ENCODE measurements at regions not wholly inside any gene's neighbourhood (a gene's known extent, or its start where the extent isn't known, plus 50 kb on each side); places are given as distances from the start of the nearest gene placed in this dataset.

GRCh38 chr4:111115881-111116280 lies 493.0 kb upstream of the PITX2 start:
- intact Hi-C loops (cut with DNase I): no loop called here

GRCh38 chr4:111120191-111120590 lies 497.3 kb upstream of the PITX2 start:
- Histone ChIP-seq H3K27me3 (no peaks in the 10 kb centered on the region), H3K27ac (no peak overlapping the region), H3K36me3 (no peaks in the 10 kb centered on the region), H3K4me1 (no peaks in the 10 kb centered on the region), H3K9me3 (no peaks in the 10 kb centered on the region), H3K4me3 (no peak overlapping the region)
- DNase-seq (no peak), ATAC-seq (no peak)
- intact Hi-C loops (cut with DNase I): no loop called here
- TF ChIP-seq POLR2A (IDR thresholded peaks at IDR 0.05) (no peak), CTCF (IDR thresholded peaks at IDR 0.05) (no peak)

More at GRCh38 chr4:111115881-111116280, 493.0 kb upstream of the PITX2 start:
- Histone ChIP-seq H3K4me3 (no peak overlapping the region), H3K9me3 (no peaks in the 10 kb centered on the region), H3K27me3 (no peaks in the 10 kb centered on the region), H3K27ac (no peak overlapping the region), H3K36me3 (no peaks in the 10 kb centered on the region), H3K4me1 (no peaks in the 10 kb centered on the region)
- ATAC-seq (no peak), DNase-seq (no peak)
- WGBS (ENCODE audit: insufficient coverage, low coverage, low lambda C conversion rate, missing lambda C conversion rate): 65% methylated on average over 4 of the region's 4 CpGs
- TF ChIP-seq CTCF (IDR thresholded peaks at IDR 0.05): no peak
- no peak for TF ChIP-seq POLR2A (IDR thresholded peaks at IDR 0.05)

DNA sequence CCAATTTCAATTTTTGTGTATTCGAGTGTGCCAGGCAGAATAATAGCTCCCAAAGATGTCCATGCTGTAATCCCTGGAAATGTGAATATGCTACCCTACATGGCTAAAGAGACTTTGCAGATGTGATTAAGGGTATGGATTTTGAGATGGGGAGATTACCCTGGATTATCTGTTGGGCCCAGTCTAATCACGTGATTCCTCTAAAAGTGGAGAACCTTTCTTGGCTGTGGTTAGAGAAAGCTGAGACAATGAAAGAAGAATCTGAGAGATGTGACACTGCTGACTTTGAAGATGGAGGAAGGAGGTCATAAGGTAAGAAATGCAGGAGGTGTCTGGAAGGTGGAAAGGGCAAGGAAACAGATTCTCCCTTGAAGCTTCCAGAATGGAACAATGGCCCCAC lies 503.5 kb upstream of the PITX2 start:
- ATAC-seq: no peak
- 48% methylated on average over 2 of the region's 2 CpGs for WGBS (ENCODE audit: insufficient coverage, low coverage, low lambda C conversion rate, missing lambda C conversion rate)
- Histone ChIP-seq H3K27ac (no peak overlapping the region), H3K4me3 (no peak overlapping the region), H3K4me1 (no peaks in the 10 kb centered on the region), H3K9me3 (no peaks in the 10 kb centered on the region), H3K27me3 (no peaks in the 10 kb centered on the region), H3K36me3 (no peaks in the 10 kb centered on the region)
- intact Hi-C loops (cut with DNase I): no loop called here
- no peak for DNase-seq
- TF ChIP-seq CTCF (IDR thresholded peaks at IDR 0.05) (no peak), POLR2A (IDR thresholded peaks at IDR 0.05) (no peak)

GRCh38 chr4:111127841-111128240 lies 505.0 kb upstream of the PITX2 start:
- no peaks in the 10 kb centered on the region for H3K9me3 ChIP-seq
- 61% methylated on average over 5 of the region's 5 CpGs for WGBS (ENCODE audit: insufficient coverage, low coverage, low lambda C conversion rate, missing lambda C conversion rate)
- intact Hi-C loops (cut with DNase I): no loop called here
- no peaks in the 10 kb centered on the region for H3K36me3 ChIP-seq
- no peak overlapping the region for H3K4me3 ChIP-seq
- no peak overlapping the region for H3K27ac ChIP-seq
- DNase-seq: no peak
- H3K27me3 ChIP-seq: no peaks in the 10 kb centered on the region
- H3K4me1 ChIP-seq: no peaks in the 10 kb centered on the region
- TF ChIP-seq POLR2A (IDR thresholded peaks at IDR 0.05) (no peak), CTCF (IDR thresholded peaks at IDR 0.05) (no peak)
- no peak for ATAC-seq

DNA sequence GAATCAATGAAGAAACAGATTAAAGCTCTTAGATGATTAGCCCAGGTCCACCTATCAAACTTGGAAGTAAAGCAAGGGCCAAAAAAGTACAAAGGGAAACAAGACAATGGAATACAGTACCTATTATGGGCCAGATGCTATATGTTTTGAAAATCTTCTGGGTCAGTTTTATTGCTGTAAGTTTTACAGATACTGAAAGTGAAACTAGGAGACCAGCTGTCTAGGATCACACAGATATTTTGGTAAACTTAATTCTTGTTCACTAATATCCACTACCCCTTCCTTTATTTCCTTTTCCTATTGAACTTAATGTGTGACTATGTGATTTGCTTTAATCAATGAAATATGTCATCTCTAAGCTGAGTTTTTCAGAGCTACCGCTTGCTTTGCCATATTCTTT lies 505.4 kb upstream of the PITX2 start:
- no peaks in the 10 kb centered on the region for H3K9me3 ChIP-seq
- no peak overlapping the region for H3K4me3 ChIP-seq
- no peaks in the 10 kb centered on the region for H3K36me3 ChIP-seq
- DNase-seq: no peak
- 77% methylated on average over 1 of the region's 1 CpG for WGBS (ENCODE audit: insufficient coverage, low coverage, low lambda C conversion rate, missing lambda C conversion rate)
- TF ChIP-seq CTCF (IDR thresholded peaks at IDR 0.05) (no peak), POLR2A (IDR thresholded peaks at IDR 0.05) (no peak)
- H3K4me1 ChIP-seq: no peaks in the 10 kb centered on the region
- no peak overlapping the region for H3K27ac ChIP-seq
- H3K27me3 ChIP-seq: no peaks in the 10 kb centered on the region
- no peak for ATAC-seq
- intact Hi-C loops (cut with DNase I): no loop called here

All from right lobe of liver (tissue), 6 donors.